DOHH2 (cell line): ENCODE measurements at regions not wholly inside any gene's neighbourhood (a gene's known extent, or its start where the extent isn't known, plus 50 kb on each side); places are given as distances from the start of the nearest gene placed in this dataset.

Experiments
- H3F3A ChIP-seq: fragments of 200-600 bp; sonication (generic), shearing (Covaris generic); 2 replicates; pipeline ENCODE4 v1.6.0; 2016; ENCODE audit warnings: antibody characterized with exemption, mild to moderate bottlenecking; ENCODE audit not compliant: control insufficient read depth, insufficient read depth
- H3K27ac ChIP-seq: fragments of 200-600 bp; sonication (generic); 2 replicates; pipeline ENCODE4 v1.5.1; 2014; ENCODE audit warnings: low read depth, mild to moderate bottlenecking, low read length, moderate library complexity
- H3K27me3 ChIP-seq: fragments of 200-600 bp; sonication (generic); 2 replicates; pipeline ENCODE4 v1.6.1; 2014; ENCODE audit warnings: mild to moderate bottlenecking, low read length, mixed read lengths; ENCODE audit not compliant: control insufficient read depth
- H3K36me3 ChIP-seq: fragments of 200-600 bp; sonication (generic); 2 replicates; pipeline ENCODE4 v1.6.1; 2014; ENCODE audit warnings: mild to moderate bottlenecking, low read length, moderate library complexity, mixed read lengths; ENCODE audit not compliant: control insufficient read depth
- H3K4me1 ChIP-seq: fragments of 200-600 bp; sonication (generic); 2 replicates; pipeline ENCODE4 v1.6.1; 2014; ENCODE audit warnings: mild to moderate bottlenecking, low read length, mixed read lengths; ENCODE audit not compliant: control insufficient read depth
- H3K4me2 ChIP-seq: fragments of 200-600 bp; sonication (generic); 2 replicates; pipeline ENCODE4 v1.6.0; 2014; ENCODE audit warnings: mild to moderate bottlenecking, low read length, moderate library complexity
- H3K4me3 ChIP-seq: fragments of 200-600 bp; sonication (generic); 2 replicates; pipeline ENCODE4 v1.5.1; 2014; ENCODE audit warnings: mild to moderate bottlenecking, low read length, mixed read lengths
- H3K79me2 ChIP-seq: fragments of 200-600 bp; sonication (generic); 2 replicates; pipeline ENCODE4 v1.6.1; 2014; ENCODE audit warnings: mild to moderate bottlenecking, low read length, mixed read lengths; ENCODE audit not compliant: control insufficient read depth
- H3K9me2 ChIP-seq: fragments of 200-600 bp; sonication (generic); replicated peaks from 2 replicates; pipeline ENCODE4 v1.6.1; 2014; ENCODE audit warnings: mild to moderate bottlenecking, low read length, mixed read lengths; ENCODE audit not compliant: control insufficient read depth
- H3K9me3 ChIP-seq: fragments of 200-600 bp; sonication (generic); 2 replicates; pipeline ENCODE4 v1.6.1; 2014; ENCODE audit warnings: antibody characterized with exemption, low read length, mixed read lengths; ENCODE audit not compliant: control insufficient read depth, insufficient read depth
- H4K20me1 ChIP-seq: fragments of 200-600 bp; sonication (generic); 2 replicates; pipeline ENCODE4 v1.6.0; 2014; ENCODE audit warnings: low read depth, mild to moderate bottlenecking, antibody characterized with exemption, low read length, moderate library complexity; ENCODE audit not compliant: control insufficient read depth, insufficient read depth
- CTCF ChIP-seq: fragments of 200-600 bp; sonication (generic); IDR thresholded peaks from one replicate; pipeline ENCODE4 v1.5.1; 2014; ENCODE audit warnings: antibody characterized with exemption, mild to moderate bottlenecking, low read depth, low read length; ENCODE audit not compliant: poor library complexity, severe bottlenecking
- EZH2phosphoT487 ChIP-seq: fragments of 200-600 bp; sonication (generic); IDR thresholded peaks from 2 replicates; pipeline ENCODE4 v1.6.1; 2017; ENCODE audit warnings: borderline replicate concordance, mild to moderate bottlenecking, antibody characterized with exemption, low read length, moderate library complexity, mixed read lengths

GRCh38 chr10:36424502-36424901 is 700.9 kb upstream of the ANKRD30A start:
- H3K4me1 ChIP-seq = no peaks in the 10 kb centered on the region
- H3K27ac ChIP-seq = no peak overlapping the region
- no peak overlapping the region for H3K4me2 ChIP-seq
- H3K36me3 ChIP-seq = no peaks in the 10 kb centered on the region
- no peaks in the 10 kb centered on the region for H3K9me3 ChIP-seq
- H3F3A ChIP-seq = no peaks in the 10 kb centered on the region
- no peaks in the 10 kb centered on the region for H3K79me2 ChIP-seq
- H3K27me3 ChIP-seq = no peaks in the 10 kb centered on the region
- H3K9me2 ChIP-seq = no peaks in the 10 kb centered on the region
- no peak overlapping the region for H3K4me3 ChIP-seq
- TF ChIP-seq EZH2phosphoT487 (no peak), CTCF (no peak)
- H4K20me1 ChIP-seq = no peaks in the 10 kb centered on the region

DNA sequence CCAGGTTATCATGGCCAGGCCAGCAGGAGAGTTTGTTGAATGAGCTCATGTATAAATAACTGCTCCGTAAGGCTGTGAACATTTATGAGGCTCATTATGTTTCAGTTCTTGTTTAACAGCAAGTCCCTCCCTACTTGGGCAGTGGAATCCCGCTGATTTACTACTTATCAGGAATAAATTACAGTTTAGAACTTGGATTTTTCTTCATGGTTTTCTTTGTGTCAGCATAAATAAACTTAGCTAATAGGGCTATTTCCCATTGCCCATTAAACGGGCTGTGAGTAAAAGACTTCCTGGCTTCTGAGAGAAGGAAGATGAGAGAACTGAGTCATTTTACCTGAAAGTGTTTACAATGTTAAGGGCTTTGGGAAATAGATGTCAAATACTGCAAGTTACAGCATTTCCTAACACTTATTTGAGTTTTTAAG is 701.6 kb upstream of the ANKRD30A start:
- Histone ChIP-seq H3K36me3 (no peaks in the 10 kb centered on the region), H3K9me3 (no peaks in the 10 kb centered on the region), H3K4me1 (no peaks in the 10 kb centered on the region), H3K27me3 (no peaks in the 10 kb centered on the region), H3K4me3 (no peak overlapping the region), H3F3A (no peaks in the 10 kb centered on the region), H4K20me1 (no peaks in the 10 kb centered on the region), H3K27ac (no peak overlapping the region), H3K79me2 (no peaks in the 10 kb centered on the region), H3K9me2 (no peaks in the 10 kb centered on the region), H3K4me2 (no peak overlapping the region)
- TF ChIP-seq CTCF (no peak), EZH2phosphoT487 (no peak)

- Histone ChIP-seq H3K9me2 (no peaks in the 10 kb centered on the region), H3K9me3 (peaks cover under 1% of the 10 kb centered on the region; the same call in 1 of the 2 replicates), H3K36me3 (no peaks in the 10 kb centered on the region), H3K4me3 (no peak overlapping the region), H3K4me2 (no peak overlapping the region), H3K27ac (no peak overlapping the region), H3K79me2 (no peaks in the 10 kb centered on the region), H3K4me1 (no peaks in the 10 kb centered on the region), H4K20me1 (no peaks in the 10 kb centered on the region), H3K27me3 (no peaks in the 10 kb centered on the region), H3F3A (no peaks in the 10 kb centered on the region)
- TF ChIP-seq EZH2phosphoT487 (no peak), CTCF (no peak)
Observed at GRCh38 chr10:36421992-36422391, 703.4 kb upstream of the ANKRD30A start.
